HG03066 (cell line): ENCODE measurements at regions not wholly inside any gene's neighbourhood (a gene's known extent, or its start where the extent isn't known, plus 50 kb on each side); places are given as distances from the start of the nearest gene placed in this dataset.

ENCODE experiments used
- ATAC-seq: cut with Tn5 transposase; IDR thresholded peaks from one replicate; pipeline ENCODE4 v1.9.1; 2021; ENCODE audit warnings: low read depth; ENCODE audit not compliant: unreplicated experiment

- no peak for ATAC-seq
Measured at GRCh38 chr11:116422956-116423600, 349.7 kb downstream of the BUD13 start.

- ATAC-seq, result no peak
Measured at GRCh38 chr11:116422556-116422955, 350.2 kb downstream of the BUD13 start.

- ATAC-seq, result no peak
Measured at GRCh38 chr11:116421529-116422185, 351.1 kb downstream of the BUD13 start.

GRCh38 chr11:116420770-116421528 is 351.8 kb downstream of the BUD13 start:
- ATAC-seq, result no peak

- ATAC-seq, result no peak
Measured at GRCh38 chr11:116420030-116420429, 352.8 kb downstream of the BUD13 start.

DNA sequence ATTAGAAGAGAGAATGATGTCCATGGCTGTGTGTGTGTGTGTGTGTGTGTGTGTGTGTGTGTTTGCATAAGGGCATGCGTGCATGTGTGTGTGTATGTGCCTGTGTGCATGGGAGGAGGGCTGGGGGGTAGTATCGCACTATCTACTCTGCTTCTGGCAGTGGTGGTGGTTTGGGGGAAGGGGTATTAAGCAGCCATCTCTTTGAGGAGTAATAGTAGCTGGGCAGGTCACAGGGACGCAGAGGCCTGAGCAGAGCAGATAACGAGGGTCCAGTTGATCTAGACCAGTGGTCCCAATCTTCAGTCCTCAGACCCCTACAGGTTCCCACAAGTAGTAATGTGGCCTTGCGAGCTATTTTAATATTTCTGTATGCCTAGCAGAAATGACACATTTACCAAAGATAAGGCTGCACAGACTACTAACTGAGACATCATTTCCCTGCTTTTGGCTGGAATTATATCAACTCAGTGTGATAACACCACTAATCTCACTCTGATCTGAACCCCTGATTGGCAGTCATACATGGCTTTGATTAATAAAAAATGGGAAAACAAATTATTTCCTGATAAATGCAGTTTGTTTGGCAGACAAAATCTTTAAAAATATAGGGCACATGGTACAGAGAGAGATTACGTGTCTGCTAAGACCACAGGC is 354.3 kb downstream of the BUD13 start:
- no peak for ATAC-seq

- ATAC-seq, result no peak
Measured at GRCh38 chr11:116416852-116417251, 355.9 kb downstream of the BUD13 start.

GRCh38 chr11:116415095-116415494 is 357.7 kb downstream of the BUD13 start:
- ATAC-seq, result no peak

GRCh38 chr11:116414357-116414880 is 358.4 kb downstream of the BUD13 start:
- ATAC-seq, result no peak

DNA sequence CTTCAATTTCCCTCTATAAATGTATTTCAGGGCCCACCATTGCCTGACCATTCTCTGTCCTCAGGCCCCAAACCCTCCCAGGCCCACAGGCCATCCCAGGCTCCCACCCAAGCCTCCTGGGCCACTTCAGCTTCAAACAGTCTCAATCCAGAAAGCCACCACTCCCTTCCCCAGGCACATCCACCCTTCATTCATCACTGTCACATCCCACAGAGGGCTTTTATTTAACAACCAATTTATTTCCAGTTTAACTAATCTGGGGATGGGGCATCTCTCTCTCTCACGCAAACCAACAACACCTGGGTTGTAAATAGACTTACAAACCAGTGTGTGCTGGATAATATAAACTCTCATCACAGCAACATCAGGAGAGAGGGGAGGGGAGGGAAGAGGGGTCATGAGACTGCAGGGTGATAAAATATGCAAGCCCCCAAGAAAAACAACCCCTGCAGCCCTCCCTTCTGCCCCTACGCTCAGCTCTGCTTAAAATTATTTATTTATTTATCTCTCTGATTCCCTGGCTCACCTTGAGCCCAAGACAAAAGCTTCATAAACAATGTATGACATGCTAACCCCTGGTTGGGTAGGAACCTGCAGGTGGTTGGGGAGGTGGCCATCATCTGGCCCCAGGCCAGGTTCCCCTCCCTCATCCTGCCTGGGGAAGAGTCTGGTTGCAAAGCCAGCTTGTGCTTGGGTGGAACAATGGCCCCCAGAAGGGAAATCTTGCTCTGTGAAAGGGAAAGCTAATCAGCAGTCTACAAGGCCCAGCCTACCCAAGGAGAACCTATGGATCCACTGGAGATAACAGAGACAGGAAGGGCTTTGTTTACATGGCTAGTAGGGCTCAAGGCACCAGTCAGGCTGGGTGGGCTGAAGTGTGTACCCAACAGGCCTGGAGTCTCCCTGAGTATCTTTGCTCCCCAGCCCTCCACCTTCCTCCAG is 359.2 kb downstream of the BUD13 start:
- ATAC-seq, result no peak

DNA sequence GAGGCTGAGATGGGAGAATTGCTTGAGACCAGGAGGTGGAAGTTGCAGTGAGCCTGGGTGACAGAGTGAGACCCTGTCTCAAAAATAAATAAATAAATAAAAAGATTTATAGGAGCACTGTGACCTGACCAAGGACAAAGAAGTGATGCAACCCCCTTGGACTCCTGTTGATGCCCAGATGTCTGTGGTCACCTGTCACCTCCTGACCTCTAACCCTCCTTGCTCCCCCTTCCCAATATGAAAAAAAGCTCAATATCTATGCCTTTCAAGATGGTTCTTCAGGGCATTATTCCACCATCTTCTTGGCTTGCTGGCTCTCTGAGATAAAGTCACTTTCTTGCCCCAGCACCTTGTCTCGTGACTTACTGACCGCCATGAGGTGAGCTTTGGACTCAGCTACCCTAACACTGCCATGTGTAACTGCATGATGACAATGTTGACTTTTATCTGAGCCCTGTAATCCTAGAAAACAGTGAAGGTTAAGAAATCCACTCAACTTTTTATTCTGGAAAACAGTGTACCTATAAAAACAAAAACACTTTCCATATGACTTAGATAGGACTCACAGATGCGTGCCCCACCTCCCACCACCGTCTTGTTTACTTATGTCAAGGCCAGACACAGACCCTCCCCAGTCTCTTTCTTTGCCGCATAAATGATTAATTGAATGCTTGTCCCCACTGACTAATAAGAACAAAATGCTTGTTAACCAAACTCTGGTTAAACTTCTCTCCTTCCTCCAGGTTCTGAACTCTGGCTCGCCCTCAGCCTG is 360.5 kb downstream of the BUD13 start:
- ATAC-seq, result no peak

- no peak for ATAC-seq
Measured at GRCh38 chr11:116409238-116409637, 363.5 kb downstream of the BUD13 start.

DNA sequence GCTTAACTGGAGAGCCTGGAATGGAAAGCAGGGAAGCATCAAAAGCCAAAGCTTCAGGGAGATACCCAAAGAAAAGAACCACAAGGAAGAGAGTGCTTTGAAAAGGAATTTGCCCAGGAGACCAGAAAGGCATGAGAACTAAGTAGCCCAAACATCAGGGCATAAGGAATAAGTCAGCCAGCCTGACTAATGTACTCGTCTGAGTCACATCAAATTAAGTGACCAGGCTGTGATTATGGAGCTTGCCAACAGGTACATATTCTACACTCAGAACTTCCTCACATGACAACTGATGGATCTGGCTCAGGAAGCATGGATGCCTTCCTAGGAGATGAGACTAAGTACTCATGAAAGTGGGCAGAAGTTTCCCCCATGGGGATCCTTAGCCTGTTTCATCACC is 366.7 kb downstream of the BUD13 start:
- no peak for ATAC-seq

- no peak for ATAC-seq
Measured at GRCh38 chr11:116404462-116404798, 368.4 kb downstream of the BUD13 start.

GRCh38 chr11:116403794-116404461 is 368.9 kb downstream of the BUD13 start:
- ATAC-seq, result no peak

GRCh38 chr11:116400081-116400480 is 372.7 kb downstream of the BUD13 start:
- ATAC-seq, result no peak

- ATAC-seq, result no peak
Measured at GRCh38 chr11:116397602-116398084, 375.1 kb downstream of the BUD13 start.

GRCh38 chr11:116396331-116396730 is 376.5 kb downstream of the BUD13 start:
- no peak for ATAC-seq

DNA sequence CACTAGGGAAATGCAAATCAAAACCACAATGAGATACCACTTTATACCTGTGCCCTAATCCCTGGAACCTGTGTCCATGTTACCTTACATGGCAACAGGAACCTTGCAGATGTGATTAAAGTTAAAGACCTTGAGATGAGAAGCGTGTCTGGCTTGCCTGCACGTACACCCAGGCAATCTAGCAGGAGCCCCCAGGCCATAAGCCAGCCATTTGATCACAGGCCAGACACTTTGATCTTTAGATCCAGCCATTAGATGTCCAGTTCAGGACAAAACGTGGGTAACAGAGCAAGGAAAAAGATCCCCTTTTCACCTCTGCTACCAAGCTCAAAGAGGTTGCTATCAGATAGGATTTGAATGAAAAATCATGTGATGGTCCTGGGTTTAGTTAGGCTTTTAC is 378.8 kb downstream of the BUD13 start:
- ATAC-seq, result no peak
